GM19463 (cell line): ENCODE measurements at regions not wholly inside any gene's neighbourhood (a gene's known extent, or its start where the extent isn't known, plus 50 kb on each side); places are given as distances from the start of the nearest gene placed in this dataset.

Experiments used
- ATAC-seq: cut with Tn5 transposase; IDR thresholded peaks from one replicate; pipeline ENCODE4 v1.9.1; 2021; ENCODE audit warnings: mild to moderate bottlenecking, moderate library complexity; ENCODE audit not compliant: unreplicated experiment

DNA sequence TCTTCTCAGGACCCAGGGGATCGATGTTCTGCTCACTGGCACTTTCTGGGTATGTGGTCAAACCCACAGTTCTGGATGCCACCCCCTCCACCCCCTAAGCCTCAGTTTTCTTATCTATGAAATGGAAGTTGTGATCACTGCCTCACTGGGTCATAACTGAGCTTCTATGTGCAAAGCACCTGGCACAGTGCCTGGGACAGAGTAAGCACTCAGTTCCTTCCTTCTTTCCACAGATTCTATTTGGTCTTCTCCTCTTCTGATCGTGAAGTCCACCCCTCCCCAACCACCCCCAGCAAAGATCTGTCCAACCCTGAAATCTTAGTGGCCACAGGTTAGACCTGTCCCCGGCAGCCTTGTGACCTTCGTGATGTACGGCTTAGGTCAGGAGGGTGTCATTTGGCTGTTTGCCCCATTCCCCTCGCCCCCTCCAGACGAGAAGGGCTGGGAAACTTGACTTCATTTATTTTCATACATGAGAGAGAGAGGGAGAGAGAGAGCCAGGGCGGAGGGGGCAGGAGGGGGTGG, 181.4 kb downstream of the FGF18 start:
- no peak for ATAC-seq

DNA sequence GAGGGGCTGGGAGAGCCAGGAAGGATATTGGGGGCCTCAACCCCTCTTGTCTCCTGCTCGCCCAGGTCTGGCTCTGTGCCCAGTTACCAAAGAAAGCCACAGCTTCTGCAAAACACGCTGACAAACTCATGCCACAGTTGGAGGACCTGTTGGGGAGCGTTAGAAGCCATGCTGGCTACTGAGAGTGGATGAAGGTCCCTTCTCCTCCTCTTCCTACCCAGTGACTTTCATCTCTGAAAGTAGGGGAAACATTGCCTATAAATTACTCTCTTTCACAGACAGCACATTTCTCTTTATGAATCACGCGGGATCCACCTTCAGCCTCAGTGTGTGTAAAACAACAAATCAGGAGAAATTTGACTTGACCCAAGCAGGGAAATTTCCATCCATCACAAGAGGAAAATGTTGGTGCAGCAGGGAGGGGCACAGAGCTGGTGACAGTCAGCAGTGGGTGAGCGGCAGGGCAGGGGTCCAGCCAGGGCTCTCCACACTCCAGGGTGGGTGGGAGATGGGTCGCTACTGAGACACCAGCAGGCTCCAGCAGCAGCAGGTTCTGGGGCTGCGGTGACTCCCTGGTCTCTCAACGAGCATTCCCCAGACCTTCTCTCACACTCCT, 181.9 kb downstream of the FGF18 start:
- no peak for ATAC-seq

DNA sequence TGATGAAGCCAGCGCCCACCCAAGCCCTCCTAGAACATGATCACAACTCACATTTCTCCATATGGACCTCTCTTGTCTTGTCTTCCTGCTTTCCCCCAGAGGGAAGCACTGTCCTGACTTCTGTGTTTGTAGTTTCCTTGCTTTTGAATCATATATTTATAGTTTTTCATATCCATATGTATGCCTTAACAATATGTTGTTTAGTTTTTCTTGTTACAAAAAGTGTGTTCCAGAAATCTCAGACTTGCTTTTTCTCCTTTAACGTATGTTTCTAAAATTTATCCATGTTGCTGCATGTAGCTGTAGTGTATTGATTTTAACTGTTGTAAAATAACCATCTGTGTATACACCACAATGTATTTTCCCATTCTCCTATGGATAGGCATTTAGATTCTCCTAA, 182.0 kb upstream of the SMIM23 start:
- no peak for ATAC-seq

DNA sequence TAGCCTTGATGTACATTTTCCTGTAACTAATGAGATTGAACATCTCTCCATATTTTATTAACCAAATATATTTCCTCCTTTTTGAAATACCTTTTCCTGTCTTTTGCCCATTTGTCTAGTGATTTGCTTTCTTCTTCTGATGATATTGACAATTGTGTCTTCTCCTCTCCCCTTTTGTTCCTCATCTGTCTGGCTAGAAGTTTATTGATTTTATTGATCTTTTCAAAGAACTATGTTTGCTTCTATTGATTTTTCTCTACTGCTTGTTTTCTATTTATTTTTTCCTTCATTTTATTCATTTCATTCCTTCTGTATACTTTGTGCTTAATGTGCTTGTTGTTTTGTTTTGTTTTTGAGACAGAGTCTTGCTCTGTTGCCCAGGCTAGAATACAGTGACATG, 181.4 kb upstream of the SMIM23 start:
- ATAC-seq, result no peak

DNA sequence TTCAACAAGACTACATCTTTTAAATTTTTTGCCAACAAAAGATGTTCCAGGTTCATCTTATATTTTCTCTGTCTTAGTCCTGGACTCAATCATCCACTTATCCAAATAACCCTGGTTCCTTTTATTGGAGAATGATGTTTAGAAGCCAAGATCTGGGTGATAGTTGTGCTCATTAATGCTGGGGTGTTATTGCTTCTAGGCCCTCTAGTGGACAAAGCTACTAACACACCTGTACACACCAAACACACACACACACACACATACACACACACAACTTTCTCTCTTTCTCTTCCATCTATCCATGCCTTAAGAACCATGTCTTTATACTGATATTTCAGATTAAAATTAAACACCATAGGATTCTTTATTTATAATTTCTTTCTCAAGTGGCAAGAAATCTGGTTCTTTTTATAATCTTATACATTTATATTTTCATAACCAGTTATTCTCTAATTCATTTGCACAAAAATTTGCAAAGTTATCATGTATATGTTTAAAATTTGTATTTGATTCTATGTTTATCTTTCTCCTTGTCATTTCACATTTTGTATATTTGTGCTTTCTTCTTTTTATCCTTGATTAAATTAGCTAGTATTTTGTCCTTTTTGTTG, 179.1 kb upstream of the SMIM23 start:
- no peak for ATAC-seq

DNA sequence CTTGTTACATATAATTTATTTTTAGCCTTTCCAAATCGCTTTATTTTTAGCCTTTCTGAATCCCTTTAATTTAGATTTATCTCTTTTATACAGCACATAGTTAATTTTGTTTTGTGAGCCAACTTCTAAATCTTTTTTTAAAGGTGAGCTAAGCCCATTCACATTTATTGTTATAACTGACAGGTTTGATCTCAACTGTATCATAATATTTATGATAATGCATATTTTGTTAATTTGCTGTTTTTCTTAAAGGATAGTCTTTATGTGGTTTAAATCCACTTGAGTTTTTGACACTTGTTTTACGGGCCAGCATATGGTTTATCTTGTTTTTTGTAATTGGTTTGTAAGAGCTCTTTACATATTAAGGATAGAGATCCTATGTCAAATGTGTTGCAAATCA, 177.8 kb upstream of the SMIM23 start:
- ATAC-seq, result no peak

DNA sequence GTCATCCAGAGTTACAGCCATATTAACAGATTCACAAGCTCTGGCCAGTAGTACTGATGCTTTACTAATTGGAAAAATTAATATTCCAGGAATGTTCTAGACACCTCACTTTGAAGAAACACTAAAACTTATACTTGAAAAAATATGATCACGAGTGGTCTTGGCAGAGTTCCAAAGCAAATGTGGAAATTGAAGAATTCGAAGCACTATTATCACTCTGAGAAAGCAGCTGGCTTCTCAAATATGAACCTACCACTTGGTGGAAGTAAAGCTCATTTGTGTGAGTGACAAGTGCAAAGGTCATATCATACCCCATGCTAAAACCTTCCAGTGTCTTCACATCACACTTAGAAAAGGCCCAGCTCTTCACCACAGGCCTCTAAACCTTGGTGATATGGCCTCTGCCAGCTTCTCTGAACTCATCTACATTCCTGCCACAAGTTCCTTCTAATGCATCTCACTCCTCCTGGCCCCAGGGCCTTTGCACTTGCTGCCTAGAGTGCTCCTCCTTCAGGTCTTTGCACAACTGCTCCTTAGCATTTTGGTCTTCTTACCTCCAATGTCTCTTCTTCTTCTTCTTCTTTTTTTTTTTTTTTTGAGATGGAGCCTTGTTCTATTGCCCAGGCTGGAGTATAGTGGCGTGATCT, 175.7 kb upstream of the SMIM23 start:
- no peak for ATAC-seq

DNA sequence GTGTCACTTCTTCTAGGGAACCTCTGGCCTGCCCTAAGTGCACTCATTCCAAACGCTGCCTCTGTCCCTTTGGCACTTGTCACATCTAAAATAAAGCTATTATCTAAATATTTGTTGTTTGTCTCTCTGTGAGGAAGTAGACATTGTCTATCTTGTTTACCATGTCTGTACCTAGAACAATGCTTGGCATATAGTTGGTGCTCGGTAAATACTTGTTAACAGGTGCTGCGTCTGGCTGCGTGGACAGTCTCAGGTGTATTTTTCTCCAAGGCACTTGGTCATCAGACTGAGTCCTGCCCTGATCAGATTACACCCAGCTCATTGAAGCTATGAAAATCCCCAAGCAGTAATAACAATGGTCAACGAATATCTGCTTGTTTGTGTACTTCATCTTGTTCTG, 174.9 kb upstream of the SMIM23 start:
- ATAC-seq, result no peak

DNA sequence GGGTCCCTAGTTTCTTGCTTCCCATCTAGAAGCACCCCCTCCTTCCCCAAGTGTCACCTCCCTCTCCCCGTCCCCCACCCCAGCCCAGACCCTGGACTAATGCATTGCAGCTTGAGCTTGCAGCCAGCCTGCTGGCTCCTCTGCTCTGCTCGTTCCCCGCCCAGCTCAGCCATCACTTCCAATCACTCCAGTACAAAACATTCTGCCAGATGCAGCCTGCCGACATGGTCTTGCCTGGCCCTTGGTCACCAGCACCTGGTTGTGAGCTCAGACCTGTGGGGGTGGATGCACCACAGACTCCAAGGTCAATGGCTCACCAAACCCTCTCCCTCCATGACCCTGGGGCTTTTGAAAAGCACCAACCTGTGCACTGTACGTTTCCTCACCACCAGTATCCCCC, 172.9 kb upstream of the SMIM23 start:
- ATAC-seq, result no peak

DNA sequence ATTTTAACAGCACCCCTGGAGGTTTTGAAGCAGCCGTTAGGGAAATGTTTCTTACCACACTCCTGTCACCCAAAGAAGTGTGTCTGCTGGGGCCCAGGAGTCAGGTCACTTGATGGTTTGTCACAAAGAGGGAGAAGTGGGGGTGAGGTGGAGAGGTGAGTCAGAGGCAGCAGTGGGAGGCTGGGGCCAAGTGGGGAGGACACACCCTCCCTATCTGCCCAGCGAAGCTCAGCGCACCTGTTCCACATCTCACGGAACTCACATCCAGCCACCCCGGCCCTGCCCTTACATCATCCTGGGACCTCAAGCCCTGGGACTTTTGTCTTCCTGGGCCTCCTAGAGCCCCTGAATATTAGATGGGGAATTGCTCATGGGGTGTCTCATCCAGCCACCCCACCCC, 171.1 kb upstream of the SMIM23 start:
- no peak for ATAC-seq

DNA sequence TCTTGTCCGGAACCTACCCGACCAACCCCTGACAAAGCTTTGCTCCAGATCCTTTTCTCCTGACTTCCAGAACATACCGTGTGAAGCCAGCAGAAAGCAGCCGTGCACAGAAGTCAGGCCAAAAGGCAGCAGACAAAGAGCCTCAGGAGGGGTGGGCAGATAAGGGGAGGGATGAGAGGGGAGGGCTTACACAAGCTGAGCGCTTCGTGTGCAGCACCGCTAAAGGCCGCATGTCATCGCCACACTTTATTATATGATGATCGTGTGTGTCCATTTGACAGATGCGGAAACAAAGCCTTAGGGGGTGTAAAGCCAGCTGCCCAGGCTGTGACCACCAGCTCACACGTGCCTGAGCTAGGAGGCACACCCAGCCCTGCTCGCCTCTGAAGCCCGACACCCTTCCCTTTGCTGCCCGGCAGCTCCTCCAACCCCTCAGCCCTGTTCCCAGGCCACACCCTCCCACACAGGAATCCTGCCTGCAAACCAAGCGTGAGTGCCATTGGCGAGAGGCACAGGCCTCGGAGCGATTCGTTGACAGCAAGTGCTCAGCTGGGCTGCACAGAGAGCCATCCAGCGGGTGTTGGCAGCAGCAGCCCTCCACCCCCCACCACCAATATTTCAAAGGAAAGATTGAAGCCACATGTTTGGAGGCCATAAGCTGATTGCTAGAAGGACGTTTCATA, 170.5 kb upstream of the SMIM23 start:
- no peak for ATAC-seq

DNA sequence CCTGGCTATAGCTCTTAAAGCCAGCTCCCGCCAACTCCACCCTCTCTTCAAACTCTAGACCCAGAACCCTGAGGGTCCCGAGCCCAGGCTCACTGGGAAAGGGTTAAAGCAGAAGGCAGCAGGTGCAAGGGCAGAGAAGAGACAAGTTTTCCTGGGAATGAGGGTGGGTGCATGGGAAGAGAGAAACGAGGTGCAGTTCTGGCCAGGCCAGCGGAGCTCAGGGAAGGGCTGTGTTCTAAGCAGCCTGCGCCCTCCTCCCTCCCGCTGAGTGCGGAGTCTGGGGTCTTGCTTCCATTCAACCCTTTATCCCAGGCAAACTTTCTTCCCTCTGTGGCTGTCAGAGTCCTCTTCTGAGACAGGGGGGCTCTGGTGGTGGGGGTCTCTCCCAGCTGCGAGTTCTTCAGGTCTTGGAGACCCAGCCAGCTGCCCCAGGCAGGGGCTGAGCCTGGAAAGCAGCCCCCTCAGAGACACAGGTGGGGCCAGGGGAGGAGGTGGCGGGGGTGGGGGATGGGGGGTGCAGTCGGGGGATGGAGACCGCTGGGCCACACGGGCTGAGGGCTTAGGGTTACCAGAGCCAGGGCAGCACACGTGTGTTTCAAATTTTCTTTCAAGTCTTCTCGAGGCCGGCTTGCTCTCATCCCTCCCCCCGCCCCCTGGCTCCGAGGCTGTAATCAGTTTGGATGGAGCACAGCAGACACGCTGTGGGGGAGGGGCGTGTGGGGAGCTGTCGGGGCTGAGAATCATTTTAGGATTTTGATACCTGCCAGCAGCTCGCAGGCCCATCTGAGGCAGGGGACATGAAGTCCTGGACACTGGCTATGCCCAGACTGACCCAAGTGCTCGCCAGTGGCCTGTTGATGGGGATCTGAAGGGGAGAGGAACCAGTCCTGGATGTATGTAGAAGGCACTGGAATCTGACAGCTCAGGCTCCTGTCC, 169.6 kb upstream of the SMIM23 start:
- ATAC-seq, result no peak

DNA sequence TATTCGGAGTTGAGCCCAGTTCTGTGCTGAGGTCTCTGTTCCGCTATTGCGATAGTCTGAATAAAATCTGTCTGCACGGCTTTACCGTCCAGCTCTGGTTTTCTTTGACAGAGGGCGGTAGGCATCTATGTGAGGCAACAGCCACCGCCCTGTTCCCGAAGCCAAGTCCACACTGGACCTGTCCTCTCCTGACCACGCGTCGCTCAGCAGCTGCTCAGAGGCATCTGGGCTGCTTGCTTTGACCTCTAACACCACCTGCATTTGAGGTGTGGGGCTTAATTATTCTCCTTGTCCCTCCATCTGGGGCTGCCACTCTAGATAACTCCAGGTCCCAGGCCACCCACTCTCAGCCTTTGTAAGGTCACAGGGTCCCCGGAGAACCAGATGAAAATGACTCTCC, 168.4 kb upstream of the SMIM23 start:
- no peak for ATAC-seq

DNA sequence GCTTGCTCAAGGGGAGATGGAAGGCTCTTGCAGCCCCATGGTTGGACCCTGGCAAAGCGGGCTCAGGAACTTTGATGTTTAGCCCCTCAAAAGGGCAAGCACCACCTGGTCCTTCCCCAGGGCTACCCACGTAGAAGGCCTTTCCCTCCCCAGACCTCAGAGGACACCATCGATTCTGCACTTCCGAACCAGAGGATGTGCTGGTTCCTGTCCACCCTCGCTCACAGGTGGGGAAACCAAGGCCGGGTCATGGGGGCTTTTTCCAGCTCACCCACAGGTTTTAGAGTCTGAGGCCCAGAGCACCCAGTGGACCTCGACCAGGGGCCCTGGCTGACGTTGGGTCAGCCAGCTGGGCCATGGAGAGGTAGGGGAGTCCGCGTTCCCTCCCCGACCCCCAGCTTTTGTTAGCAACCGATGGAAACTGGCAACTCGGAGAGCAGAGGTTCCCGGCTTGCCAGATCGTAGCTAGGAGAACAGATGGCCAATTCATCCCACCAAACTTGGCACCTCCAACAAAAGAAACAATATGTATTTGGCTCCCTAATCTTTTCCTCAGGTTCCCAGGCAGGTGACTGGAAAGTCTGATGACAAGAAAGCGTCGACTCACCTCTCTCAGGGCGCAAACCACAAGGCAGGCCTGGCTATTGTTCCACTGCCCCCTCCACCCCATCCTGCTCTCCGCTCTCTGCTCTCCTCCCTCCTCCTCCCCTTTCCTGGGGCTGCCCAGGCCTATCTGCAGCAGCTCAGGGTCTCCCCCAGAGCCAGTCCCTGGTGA, 167.6 kb upstream of the SMIM23 start:
- ATAC-seq, result no peak

DNA sequence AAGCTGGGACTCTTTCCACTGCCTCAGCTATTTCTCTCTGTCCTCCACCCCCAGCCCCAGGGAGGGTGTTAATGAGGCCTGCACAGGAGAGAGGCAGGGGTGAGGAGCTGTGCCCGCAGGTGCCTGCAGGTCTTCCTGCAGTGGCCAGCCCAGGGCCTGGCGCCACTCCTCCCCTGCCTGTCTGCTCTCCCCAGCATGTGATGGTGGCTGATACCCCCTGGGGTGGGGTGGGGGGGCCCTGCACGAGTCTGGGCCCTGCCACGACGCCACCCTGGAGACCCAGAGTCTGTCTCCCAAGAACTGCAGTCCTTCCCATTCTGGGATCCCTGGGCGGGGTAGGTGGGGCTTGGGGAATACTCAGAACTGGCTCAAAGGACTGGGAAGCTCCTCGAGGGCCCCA, 166.4 kb upstream of the SMIM23 start:
- ATAC-seq, result no peak

DNA sequence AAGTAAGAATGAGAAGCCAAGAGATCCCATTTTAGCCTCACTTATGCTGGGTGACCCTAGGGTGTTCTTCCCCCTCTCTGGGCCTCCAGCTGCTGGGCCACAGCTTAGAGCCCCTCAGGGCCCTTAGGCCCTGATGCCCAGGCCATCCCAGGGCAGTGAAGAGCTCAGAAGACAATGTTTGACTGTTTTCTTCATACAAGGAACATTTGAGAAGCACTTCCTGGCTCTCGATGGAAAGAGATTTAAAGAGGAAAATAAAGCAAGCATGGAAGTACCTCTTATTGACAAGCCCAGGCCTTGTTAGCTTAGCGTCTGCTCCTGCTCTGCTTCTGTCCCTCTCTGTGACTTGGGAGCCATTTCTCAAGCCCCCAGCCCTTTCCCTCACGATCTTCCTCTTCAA, 165.9 kb upstream of the SMIM23 start:
- no peak for ATAC-seq

DNA sequence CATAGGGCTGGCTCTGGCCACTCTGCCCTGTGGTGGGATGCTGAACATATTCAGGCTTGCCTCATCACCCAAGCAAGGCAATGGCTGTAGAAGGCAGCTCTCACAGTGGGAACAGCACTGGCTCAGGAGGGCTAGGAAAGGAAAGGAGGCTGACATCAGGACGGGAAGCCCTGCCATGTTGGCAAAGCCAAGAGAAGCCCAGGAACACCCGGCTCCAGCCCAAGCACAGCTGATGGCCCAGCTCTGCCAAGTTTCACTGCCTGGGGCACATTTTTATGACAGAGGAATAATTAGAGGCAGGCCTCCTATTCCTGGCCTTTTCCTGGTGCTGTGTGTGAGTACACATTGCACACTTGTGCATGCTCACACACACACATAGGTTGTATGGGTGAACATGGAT, 163.6 kb upstream of the SMIM23 start:
- ATAC-seq, result no peak

DNA sequence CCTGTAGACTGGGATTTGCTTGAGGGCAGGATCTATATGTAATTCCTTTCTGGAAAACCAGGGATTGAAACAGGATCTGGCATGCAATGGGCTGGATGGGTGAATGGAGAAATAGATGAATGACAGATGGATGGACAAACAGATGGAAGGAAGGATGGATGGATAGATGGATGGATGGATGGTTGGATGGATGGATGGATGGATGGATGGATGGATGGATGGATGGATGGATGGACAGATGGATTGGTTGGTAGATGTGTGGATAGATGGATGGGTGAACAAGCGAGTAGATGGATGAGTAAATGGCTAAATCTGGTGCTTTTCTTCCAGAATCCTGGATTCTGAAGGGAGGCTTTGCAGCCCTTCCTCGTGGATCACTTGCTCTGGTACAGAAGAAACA, 162.5 kb upstream of the SMIM23 start:
- ATAC-seq, result no peak

DNA sequence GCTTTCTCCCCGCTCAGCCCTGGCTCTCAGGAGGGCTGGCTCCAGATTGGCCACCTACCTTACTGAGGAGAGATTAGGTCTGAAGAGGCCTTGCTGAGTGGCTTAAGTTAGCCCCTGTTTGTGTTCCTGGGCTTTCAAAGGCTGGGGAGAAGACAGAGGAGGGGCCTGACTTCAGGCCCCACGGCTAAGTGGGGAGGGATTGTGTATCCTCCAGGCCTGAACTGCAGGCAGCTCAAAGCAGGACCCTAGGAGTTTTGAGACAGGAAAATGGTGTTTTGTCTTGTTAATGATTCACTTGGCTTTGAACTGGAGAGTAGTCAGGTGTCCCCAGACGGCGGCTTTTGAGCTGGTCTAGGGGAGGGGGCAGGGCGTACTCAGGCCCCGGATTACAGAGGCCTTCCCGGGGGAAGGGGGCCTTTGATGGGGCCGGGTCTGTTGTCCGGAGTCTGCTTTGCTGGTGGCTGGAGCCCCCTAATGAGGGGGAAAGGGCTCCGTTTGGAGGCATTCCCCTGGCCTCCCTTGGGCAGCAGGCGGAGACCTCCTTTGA, 162.0 kb upstream of the SMIM23 start:
- ATAC-seq, result no peak

DNA sequence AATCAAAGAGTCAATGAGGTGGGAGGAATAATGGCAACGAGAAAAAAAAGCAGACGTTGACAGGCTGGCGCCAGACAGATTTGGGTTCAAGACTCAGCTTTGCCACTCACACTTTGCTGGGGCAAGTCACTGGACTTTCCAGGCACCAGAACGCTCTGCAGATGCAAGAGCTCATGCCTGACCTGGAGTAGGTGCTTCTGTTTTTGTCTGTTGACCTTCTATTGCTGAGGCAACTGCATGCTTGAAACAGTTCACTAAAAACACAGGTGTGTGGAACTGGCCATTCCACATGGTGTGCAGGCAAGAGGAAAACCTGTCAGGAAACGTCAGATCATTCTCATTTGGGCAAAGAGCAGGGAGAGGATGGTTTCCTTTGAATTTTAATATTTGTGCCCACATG, 161.2 kb upstream of the SMIM23 start:
- ATAC-seq, result no peak
